ENCODE measurements at regions not wholly inside any gene's neighbourhood (a gene's known extent, or its start where the extent isn't known, plus 50 kb on each side); places are given as distances from the start of the nearest gene placed in this dataset.
A peak's percentile ranks its signal among the peaks of the same experiment; 100 is the strongest.
"Not testable (repeated sequence)": the region's sequence is repeated elsewhere in the genome, so short reads cannot be mapped to it uniquely, and the experiment has no call there.

- no peak for DNase-seq (ENCODE audit: extremely low spot score)
- H3K27me3 ChIP-seq, result peaks cover 0 to 31% (median 0%) of the 10 kb centered on the region in 4 donors
- H3K4me1 ChIP-seq, result peaks cover 0 to 5% (median 5%) of the 10 kb centered on the region in 4 donors
- no peaks in the 10 kb centered on the region for H3K9me3 ChIP-seq
- intact Hi-C loops (cut with DNase I), result loop anchor here (5.0 kb wide), 1 partner anchor 455 kb away; no protein-coding TSS in a partner anchor
- H3K4me3 ChIP-seq, result no peak overlapping the region
- H3K27ac ChIP-seq (replicated peaks in 1 of 4), result no peak overlapping the region
- no peak for TF ChIP-seq CTCF (IDR thresholded peaks at IDR 0.05)
- TF ChIP-seq EP300 (IDR thresholded peaks at IDR 0.05), result no peak
- TF ChIP-seq POLR2AphosphoS5 (IDR thresholded peaks at IDR 0.05), result no peak
- no peak for TF ChIP-seq POLR2A (IDR thresholded peaks at IDR 0.05; ENCODE audit: low read depth)
- H3K36me3 ChIP-seq, result no peaks in the 10 kb centered on the region
Measured at GRCh38 chr12:85466890-85467289, 186.9 kb downstream of the ALX1 start.

GRCh38 chr12:85468356-85469157, 188.5 kb downstream of the ALX1 start:
- Histone ChIP-seq H3K4me1 (peaks cover 0 to 5% (median 5%) of the 10 kb centered on the region in 4 donors), H3K36me3 (no peaks in the 10 kb centered on the region), H3K9me3 (no peaks in the 10 kb centered on the region), H3K27ac (replicated peaks in 1 of 4) (no peak overlapping the region), H3K4me3 (peak overlapping the region; percentile 44 to 57 (median 46)), H3K27me3 (peaks cover 0 to 24% (median 0%) of the 10 kb centered on the region in 4 donors)
- no peak for TF ChIP-seq POLR2A (IDR thresholded peaks at IDR 0.05; ENCODE audit: low read depth)
- peak; percentile 62 to 76 (median 65) for TF ChIP-seq CTCF (IDR thresholded peaks at IDR 0.05)
- 11% methylated on average over 15 of the region's 15 CpGs for WGBS
- intact Hi-C loops (cut with DNase I), result loop anchor here (2.0 to 5.0 kb wide), 2 partner anchors 398 to 454 kb away; no protein-coding TSS in a partner anchor
- no peak for DNase-seq (ENCODE audit: extremely low spot score)

GRCh38 chr12:85469158-85470086, 189.4 kb downstream of the ALX1 start:
- not testable (repeated sequence) for H3K9me3 ChIP-seq; H3K36me3 ChIP-seq; DNase-seq (ENCODE audit: extremely low spot score); H3K27ac ChIP-seq (replicated peaks in 1 of 4); H3K4me1 ChIP-seq
- WGBS, result 52% methylated on average over 5 of the region's 5 CpGs
- H3K4me3 ChIP-seq, result peak overlapping the region; percentile 44 to 57 (median 46)
- intact Hi-C loops (cut with DNase I), result loop anchor here (2.0 to 5.0 kb wide), 2 partner anchors 397 to 453 kb away; no protein-coding TSS in a partner anchor
- peaks cover 0 to 22% (median 0%) of the 10 kb centered on the region in 4 donors for H3K27me3 ChIP-seq

- H3K36me3 ChIP-seq; DNase-seq (ENCODE audit: extremely low spot score); H3K27ac ChIP-seq (replicated peaks in 1 of 4); H3K4me3 ChIP-seq; H3K27me3 ChIP-seq; H3K4me1 ChIP-seq; H3K9me3 ChIP-seq; intact Hi-C loops (cut with DNase I): not testable (repeated sequence)
- WGBS, result 90% methylated on average over 1 of the region's 1 CpG
Measured at GRCh38 chr12:85475277-85475676, 195.3 kb downstream of the ALX1 start.

GRCh38 chr12:85476756-85477155, 196.7 kb downstream of the ALX1 start:
- no peak for TF ChIP-seq POLR2A (IDR thresholded peaks at IDR 0.05; ENCODE audit: low read depth)
- no peak for TF ChIP-seq CTCF (IDR thresholded peaks at IDR 0.05)
- TF ChIP-seq POLR2AphosphoS5 (IDR thresholded peaks at IDR 0.05), result no peak
- TF ChIP-seq EP300 (IDR thresholded peaks at IDR 0.05), result no peak
- Histone ChIP-seq H3K27ac (replicated peaks in 1 of 4) (no peak overlapping the region), H3K9me3 (no peaks in the 10 kb centered on the region), H3K27me3 (no peaks in the 10 kb centered on the region), H3K36me3 (no peaks in the 10 kb centered on the region), H3K4me1 (no peaks in the 10 kb centered on the region), H3K4me3 (no peak overlapping the region)
- intact Hi-C loops (cut with DNase I), result no loop called here
- DNase-seq (ENCODE audit: extremely low spot score), result no peak

Measured in esophagus muscularis mucosa (tissue), 4 donors.